ENCODE measurements at regions not wholly inside any gene's neighbourhood (a gene's known extent, or its start where the extent isn't known, plus 50 kb on each side); places are given as distances from the start of the nearest gene placed in this dataset.

DNA sequence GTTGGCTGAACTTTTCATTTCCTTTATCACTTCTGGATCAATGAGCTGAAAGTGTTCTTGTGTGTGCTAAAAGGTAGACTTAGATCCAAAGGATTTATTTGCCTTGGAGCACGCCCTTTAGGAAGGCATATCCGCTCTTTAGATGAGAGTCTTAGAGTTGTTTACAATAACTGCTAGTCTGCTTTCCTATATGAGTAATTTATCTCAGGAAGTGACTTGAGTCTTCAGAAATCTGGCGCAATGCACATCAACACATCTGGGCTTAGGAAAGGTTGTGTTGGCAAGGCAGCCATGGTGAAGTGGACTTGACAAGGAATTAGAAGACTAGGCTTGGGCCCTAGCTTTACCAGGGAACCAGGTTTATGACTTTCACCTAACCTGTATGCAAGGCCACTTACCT is 204.1 kb upstream of the PTGFR start:
- peaks cover under 1% of the 10 kb centered on the region for H3K9me3 Mint-ChIP-seq
- TF ChIP-seq CTCF (conservative IDR thresholded peaks at IDR 0.05) = no peak
- no peaks in the 10 kb centered on the region for H3K4me1 Mint-ChIP-seq (ENCODE audit: unreplicated experiment)
- no peaks in the 10 kb centered on the region for H3K36me3 Mint-ChIP-seq
- DNase-seq (ENCODE audit: extremely low spot score, unreplicated experiment) = no peak
- H3K27ac Mint-ChIP-seq = no peak overlapping the region
- H3K27me3 Mint-ChIP-seq = no peaks in the 10 kb centered on the region
- no peak overlapping the region for H3K4me3 Mint-ChIP-seq

GRCh38 chr1:78289603-78290002 is 201.2 kb upstream of the PTGFR start:
- Mint-ChIP-seq H3K4me3 (no peak overlapping the region), H3K27me3 (peaks cover 3% of the 10 kb centered on the region), H3K27ac (no peak overlapping the region), H3K9me3 (no peaks in the 10 kb centered on the region), H3K4me1 (ENCODE audit: unreplicated experiment) (no peaks in the 10 kb centered on the region), H3K36me3 (no peaks in the 10 kb centered on the region)
- TF ChIP-seq CTCF (conservative IDR thresholded peaks at IDR 0.05) = no peak
- DNase-seq (ENCODE audit: extremely low spot score, unreplicated experiment) = no peak

GRCh38 chr1:78291418-78291817 is 199.4 kb upstream of the PTGFR start:
- DNase-seq (ENCODE audit: extremely low spot score, unreplicated experiment) = no peak
- Mint-ChIP-seq H3K36me3 (no peaks in the 10 kb centered on the region), H3K4me3 (no peak overlapping the region), H3K9me3 (no peaks in the 10 kb centered on the region), H3K4me1 (ENCODE audit: unreplicated experiment) (no peaks in the 10 kb centered on the region), H3K27me3 (peaks cover 3% of the 10 kb centered on the region), H3K27ac (no peak overlapping the region)
- TF ChIP-seq CTCF (conservative IDR thresholded peaks at IDR 0.05) = no peak

DNA sequence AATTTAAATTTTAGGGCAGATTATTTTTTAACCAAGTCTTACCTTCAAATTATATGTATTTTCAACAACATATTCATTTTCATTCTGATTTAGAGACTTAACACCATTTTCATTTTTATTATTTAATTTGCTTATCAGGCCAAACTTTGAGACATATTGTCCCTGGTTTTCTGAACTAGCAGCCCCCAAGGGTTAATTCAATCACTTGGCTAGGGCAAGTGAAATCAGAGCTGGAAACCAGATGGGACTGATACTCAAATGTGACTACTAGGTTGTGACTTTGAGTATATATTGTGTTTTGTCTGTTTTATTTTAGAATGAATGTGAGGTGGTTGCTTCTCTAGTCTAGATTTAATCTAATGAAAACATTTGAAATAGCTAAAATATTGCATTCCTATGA is 198.9 kb upstream of the PTGFR start:
- Mint-ChIP-seq H3K36me3 (no peaks in the 10 kb centered on the region), H3K4me3 (no peak overlapping the region), H3K27ac (no peak overlapping the region), H3K4me1 (ENCODE audit: unreplicated experiment) (no peaks in the 10 kb centered on the region), H3K27me3 (peaks cover 3% of the 10 kb centered on the region), H3K9me3 (no peaks in the 10 kb centered on the region)
- DNase-seq (ENCODE audit: extremely low spot score, unreplicated experiment) = no peak
- TF ChIP-seq CTCF (conservative IDR thresholded peaks at IDR 0.05) = no peak

- no peak for TF ChIP-seq CTCF (conservative IDR thresholded peaks at IDR 0.05)
- no peak overlapping the region for H3K4me3 Mint-ChIP-seq
- H3K4me1 Mint-ChIP-seq (ENCODE audit: unreplicated experiment) = no peaks in the 10 kb centered on the region
- no peaks in the 10 kb centered on the region for H3K9me3 Mint-ChIP-seq
- no peak for DNase-seq (ENCODE audit: extremely low spot score, unreplicated experiment)
- H3K27ac Mint-ChIP-seq = no peak overlapping the region
- H3K36me3 Mint-ChIP-seq = no peaks in the 10 kb centered on the region
- H3K27me3 Mint-ChIP-seq = peaks cover 3% of the 10 kb centered on the region
Observed at GRCh38 chr1:78292361-78292760, 198.4 kb upstream of the PTGFR start.

DNA sequence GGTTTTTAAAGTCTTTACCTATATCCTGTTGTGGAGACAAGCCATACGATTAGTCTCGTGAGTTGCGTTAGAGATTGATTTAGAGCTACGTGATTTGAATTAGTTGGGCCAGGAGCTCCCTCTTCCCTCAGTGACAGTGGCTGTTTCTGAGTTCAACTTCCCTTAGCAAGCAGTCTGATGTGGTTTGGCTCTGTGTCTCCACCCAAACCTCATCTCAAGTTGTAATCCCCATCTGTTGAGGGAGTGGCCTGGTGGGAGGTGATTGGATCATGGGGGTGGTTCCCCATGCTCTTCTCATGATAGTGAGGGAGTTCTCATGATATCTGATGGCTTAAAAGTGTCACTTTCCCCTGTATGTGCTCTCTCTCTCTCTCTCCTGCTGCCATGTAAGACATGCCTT is 192.9 kb upstream of the PTGFR start:
- no peak overlapping the region for H3K4me3 Mint-ChIP-seq
- H3K9me3 Mint-ChIP-seq = no peaks in the 10 kb centered on the region
- H3K4me1 Mint-ChIP-seq (ENCODE audit: unreplicated experiment) = no peaks in the 10 kb centered on the region
- no peaks in the 10 kb centered on the region for H3K27me3 Mint-ChIP-seq
- H3K27ac Mint-ChIP-seq = no peak overlapping the region
- TF ChIP-seq CTCF (conservative IDR thresholded peaks at IDR 0.05) = no peak
- no peaks in the 10 kb centered on the region for H3K36me3 Mint-ChIP-seq
- DNase-seq (ENCODE audit: extremely low spot score, unreplicated experiment) = no peak

Data from type B pancreatic cell (in vitro differentiated cells).